WTC11 (cell line): ENCODE measurements at regions not wholly inside any gene's neighbourhood (a gene's known extent, or its start where the extent isn't known, plus 50 kb on each side); places are given as distances from the start of the nearest gene placed in this dataset.
"Not testable (repeated sequence)": the region's sequence is repeated elsewhere in the genome, so short reads cannot be mapped to it uniquely, and the experiment has no call there.

ENCODE experiments used
- ATAC-seq: fragments of 200-7000 bp; cut with Tn5 transposase; 2 replicates; pipeline ENCODE4 v1.10.0; 2021; ENCODE audit warnings: mild to moderate bottlenecking, moderate library complexity
- CTCF ChIA-PET: fragments of 300-600 bp; sonication (Branson Sonifier 250); formaldehyde crosslinking; loops from one replicate; lab custom pipeline; 2021; ENCODE audit warnings: antibody characterized with exemption; lab: Charles Lee
- POLR2A ChIA-PET: fragments of 350-600 bp; sonication (Branson Sonifier 250); formaldehyde crosslinking; loops from one replicate; lab custom pipeline; 2021; ENCODE audit warnings: antibody characterized with exemption; lab: Charles Lee
- DNase-seq: peaks from one replicate; pipeline ENCODE4 v3.0.0; 2021; ENCODE audit warnings: low spot score
- H3K27ac Mint-ChIP-seq: 2 replicates; pipeline ENCODE4 v1.8.0; 2021; ENCODE audit warnings: mixed read lengths
- H3K27me3 Mint-ChIP-seq: 2 replicates; pipeline ENCODE4 v1.8.0; 2021; ENCODE audit warnings: low read depth, mild to moderate bottlenecking, moderate library complexity, mixed read lengths
- H3K36me3 Mint-ChIP-seq: 2 replicates; pipeline ENCODE4 v1.8.0; 2021; ENCODE audit warnings: mixed read lengths
- H3K4me1 Mint-ChIP-seq: 2 replicates; pipeline ENCODE4 v1.8.0; 2022; ENCODE audit warnings: mixed read lengths
- H3K4me3 Mint-ChIP-seq: 2 replicates; pipeline ENCODE4 v1.8.0; 2021; ENCODE audit warnings: mild to moderate bottlenecking, moderate library complexity, mixed read lengths
- H3K9me3 Mint-ChIP-seq: 2 replicates; pipeline ENCODE4 v1.8.0; 2021; ENCODE audit warnings: mixed read lengths
- ELF4 ChIP-seq: sonication (generic); formaldehyde crosslinking; IDR thresholded peaks from 2 replicates; pipeline ENCODE4 v1.8.1; 2022; ENCODE audit warnings: low read depth, mild to moderate bottlenecking, moderate library complexity, missing genetic modification reagents
- ESRRA ChIP-seq: sonication (generic); formaldehyde crosslinking; IDR thresholded peaks from 2 replicates; pipeline ENCODE4 v1.8.1; 2022; ENCODE audit warnings: mild to moderate bottlenecking, missing genetic modification reagents, borderline replicate concordance
- GABPB1 ChIP-seq: sonication (generic); formaldehyde crosslinking; IDR thresholded peaks from 2 replicates; pipeline ENCODE4 v1.8.1; 2023; ENCODE audit warnings: mild to moderate bottlenecking, missing genetic modification reagents
- NR1H2 ChIP-seq: sonication (generic); formaldehyde crosslinking; IDR thresholded peaks from 2 replicates; pipeline ENCODE4 v1.9.0; 2021; ENCODE audit warnings: mild to moderate bottlenecking, moderate library complexity, missing genetic modification reagents
- TP53 ChIP-seq: sonication (generic); formaldehyde crosslinking; IDR thresholded peaks from 2 replicates; pipeline ENCODE4 v1.8.1; 2023; ENCODE audit warnings: mild to moderate bottlenecking, missing genetic modification reagents
- ZNF219 ChIP-seq: sonication (generic); formaldehyde crosslinking; IDR thresholded peaks from 2 replicates; pipeline ENCODE4 v1.8.0; 2023; ENCODE audit warnings: missing genetic modification reagents, mild to moderate bottlenecking, borderline replicate concordance
- ZNF396 ChIP-seq: fragments of 250-450 bp; sonication (Bioruptor Pico); IDR thresholded peaks from 2 replicates; pipeline ENCODE4 v1.8.0; 2021; ENCODE audit warnings: mild to moderate bottlenecking, moderate library complexity, borderline replicate concordance
- TF ChIP-seq, protein P1 (sequence below): fragments of 250-450 bp; sonication (Bioruptor Pico); IDR thresholded peaks from 2 replicates; pipeline ENCODE4 v1.9.0; 2021; ENCODE audit warnings: moderate library complexity, mild to moderate bottlenecking, inconsistent platforms, borderline replicate concordance
- TF ChIP-seq, protein P2 (sequence below): fragments of 250-450 bp; sonication (Bioruptor Pico); conservative IDR thresholded peaks from 2 replicates; pipeline ENCODE4 v1.9.0; 2021; ENCODE audit warnings: mild to moderate bottlenecking
- TF ChIP-seq, protein P3 (sequence below): sonication (generic); formaldehyde crosslinking; IDR thresholded peaks from 2 replicates; pipeline ENCODE4 v1.8.0; 2022; ENCODE audit warnings: mild to moderate bottlenecking, missing genetic modification reagents
- TF ChIP-seq, protein P4 (sequence below): sonication (generic); formaldehyde crosslinking; IDR thresholded peaks from 2 replicates; pipeline ENCODE4 v1.8.0; 2022; ENCODE audit warnings: mild to moderate bottlenecking, missing genetic modification reagents
- TF ChIP-seq, protein P5 (sequence below): fragments of 250-450 bp; sonication (Bioruptor Pico); IDR thresholded peaks from 2 replicates; pipeline ENCODE4 v1.9.0; 2021; ENCODE audit warnings: mild to moderate bottlenecking
- TF ChIP-seq, protein P6 (sequence below): fragments of 250-450 bp; sonication (Bioruptor Pico); IDR thresholded peaks from 2 replicates; pipeline ENCODE4 v1.9.0; 2021; ENCODE audit warnings: mild to moderate bottlenecking
- TF ChIP-seq, protein P7 (sequence below): sonication (generic); formaldehyde crosslinking; IDR thresholded peaks from 2 replicates; pipeline ENCODE4 v1.8.1; 2022; ENCODE audit warnings: low read depth, mild to moderate bottlenecking, moderate library complexity, missing genetic modification reagents, borderline replicate concordance
- TF ChIP-seq, protein P8 (sequence below): sonication (generic); formaldehyde crosslinking; IDR thresholded peaks from 2 replicates; pipeline ENCODE4 v1.8.1; 2023; ENCODE audit warnings: mild to moderate bottlenecking, missing genetic modification reagents, moderate library complexity

DNA sequence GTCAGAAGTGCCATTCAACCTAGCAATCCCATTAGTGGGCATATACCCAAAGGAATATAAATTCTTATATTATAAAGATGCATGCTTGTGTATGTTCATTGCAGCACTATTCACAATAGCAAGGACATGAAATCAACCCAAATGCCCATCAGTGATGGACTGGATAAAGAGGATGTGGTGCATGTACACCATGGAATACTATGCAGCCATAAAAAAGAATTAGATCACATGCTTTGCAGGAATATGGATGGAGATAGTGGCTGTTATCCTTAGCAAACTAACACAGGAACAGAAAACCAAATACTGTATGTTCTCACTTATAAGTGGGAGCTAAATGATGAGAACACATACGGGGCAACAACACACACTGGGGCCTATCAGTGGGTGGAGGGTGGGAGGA, 75.5 kb upstream of the UCN3 start:
- CTCF ChIA-PET, H3K27me3 Mint-ChIP-seq, H3K4me3 Mint-ChIP-seq, ATAC-seq, POLR2A ChIA-PET, DNase-seq, H3K27ac Mint-ChIP-seq, H3K36me3 Mint-ChIP-seq: not testable (repeated sequence)
- H3K4me1 Mint-ChIP-seq = peaks cover 29% of the 10 kb centered on the region
- peaks cover 12% of the 10 kb centered on the region for H3K9me3 Mint-ChIP-seq

DNA sequence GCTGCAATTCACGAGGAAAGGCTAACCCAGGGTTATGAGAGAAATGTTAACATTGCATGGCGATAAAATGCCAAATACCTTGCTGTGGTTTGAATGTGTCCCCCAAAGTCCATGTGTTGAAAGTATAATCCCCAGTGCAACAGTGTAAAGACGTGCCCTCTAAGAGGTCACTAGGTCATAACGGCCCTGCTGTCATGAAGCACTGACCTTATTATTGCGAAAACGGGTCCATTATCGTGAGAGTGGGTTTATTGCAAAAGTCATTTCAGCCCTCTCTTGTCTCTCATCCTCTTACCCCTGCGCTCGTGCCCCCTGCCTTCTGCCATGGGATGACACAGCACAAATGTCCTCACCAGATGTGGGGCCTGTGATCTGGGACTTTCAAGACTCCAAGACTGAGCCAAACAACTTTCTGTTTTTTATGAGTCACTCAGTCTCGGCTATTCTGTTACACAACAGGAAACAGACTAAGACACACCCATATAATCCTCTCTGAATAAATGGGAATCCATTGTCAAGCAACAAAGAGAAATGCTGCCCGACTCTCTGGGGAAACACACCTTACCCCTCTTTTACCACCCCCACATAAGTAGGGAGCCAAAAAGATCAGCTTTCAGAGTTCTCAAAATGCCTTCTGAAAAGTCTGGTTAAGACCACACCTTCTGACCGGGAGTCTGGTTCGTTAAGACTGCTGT, 73.1 kb upstream of the UCN3 start:
- no peak for ATAC-seq
- no peak overlapping the region for H3K27ac Mint-ChIP-seq
- peaks cover 12% of the 10 kb centered on the region for H3K9me3 Mint-ChIP-seq
- POLR2A ChIA-PET = no interaction called here
- no peak for DNase-seq
- CTCF ChIA-PET = no interaction called here
- H3K27me3 Mint-ChIP-seq = no peaks in the 10 kb centered on the region; the same call in 1 of the 2 replicates
- H3K4me1 Mint-ChIP-seq = peaks cover 22% of the 10 kb centered on the region
- TF ChIP-seq, protein P1, sequence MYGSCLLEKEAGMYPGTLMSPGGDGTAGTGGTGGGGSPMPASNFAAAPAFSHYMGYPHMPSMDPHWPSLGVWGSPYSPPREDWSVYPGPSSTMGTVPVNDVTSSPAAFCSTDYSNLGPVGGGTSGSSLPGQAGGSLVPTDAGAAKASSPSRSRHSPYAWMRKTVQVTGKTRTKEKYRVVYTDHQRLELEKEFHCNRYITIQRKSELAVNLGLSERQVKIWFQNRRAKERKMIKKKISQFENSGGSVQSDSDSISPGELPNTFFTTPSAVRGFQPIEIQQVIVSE (CRISPR knock-in tag) = no peak
- no peak for TF ChIP-seq ZNF396 (CRISPR knock-in tag)
- TF ChIP-seq, protein P2, sequence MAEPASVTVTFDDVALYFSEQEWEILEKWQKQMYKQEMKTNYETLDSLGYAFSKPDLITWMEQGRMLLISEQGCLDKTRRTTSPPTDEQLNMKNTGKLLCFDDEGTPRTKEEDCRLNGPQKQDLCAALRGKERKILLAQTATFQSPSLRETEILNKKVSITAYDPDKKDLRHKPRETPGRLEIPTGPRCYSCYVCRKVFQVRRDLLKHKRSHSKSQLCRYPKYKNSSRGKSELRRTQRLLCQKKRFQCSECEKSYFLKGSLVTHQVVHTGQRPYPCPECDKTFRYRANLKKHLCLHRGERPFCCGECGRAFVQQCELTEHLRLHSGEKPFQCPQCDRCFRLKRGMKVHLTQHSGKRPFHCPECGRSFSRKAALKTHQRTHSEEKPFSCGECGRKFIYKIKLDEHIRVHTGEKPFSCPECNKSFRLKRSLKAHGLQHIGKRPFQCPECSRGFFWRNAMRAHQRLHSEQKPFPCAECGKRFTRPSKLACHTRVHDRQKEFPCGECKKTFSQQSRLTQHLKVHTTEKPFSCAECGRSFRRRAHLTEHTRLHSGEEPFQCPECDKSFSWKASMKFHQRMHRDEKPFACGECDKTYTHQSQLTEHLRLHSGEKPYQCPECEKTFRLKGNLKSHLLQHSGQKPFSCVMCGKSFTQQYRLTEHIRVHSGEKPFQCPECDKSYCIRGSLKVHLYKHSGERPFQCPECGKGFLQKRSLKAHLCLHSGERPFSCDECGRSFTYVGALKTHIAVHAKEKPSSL = no peak
- TF ChIP-seq TP53 (CRISPR knock-in tag) = no peak
- no peak for TF ChIP-seq NR1H2 (CRISPR knock-in tag)
- no peak for TF ChIP-seq ZNF219 (CRISPR knock-in tag)
- no peak for TF ChIP-seq ESRRA (CRISPR knock-in tag)
- no peak for TF ChIP-seq ELF4 (CRISPR knock-in tag)
- TF ChIP-seq, protein P3, sequence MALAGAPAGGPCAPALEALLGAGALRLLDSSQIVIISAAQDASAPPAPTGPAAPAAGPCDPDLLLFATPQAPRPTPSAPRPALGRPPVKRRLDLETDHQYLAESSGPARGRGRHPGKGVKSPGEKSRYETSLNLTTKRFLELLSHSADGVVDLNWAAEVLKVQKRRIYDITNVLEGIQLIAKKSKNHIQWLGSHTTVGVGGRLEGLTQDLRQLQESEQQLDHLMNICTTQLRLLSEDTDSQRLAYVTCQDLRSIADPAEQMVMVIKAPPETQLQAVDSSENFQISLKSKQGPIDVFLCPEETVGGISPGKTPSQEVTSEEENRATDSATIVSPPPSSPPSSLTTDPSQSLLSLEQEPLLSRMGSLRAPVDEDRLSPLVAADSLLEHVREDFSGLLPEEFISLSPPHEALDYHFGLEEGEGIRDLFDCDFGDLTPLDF (CRISPR knock-in tag) = no peak
- TF ChIP-seq, protein P4, sequence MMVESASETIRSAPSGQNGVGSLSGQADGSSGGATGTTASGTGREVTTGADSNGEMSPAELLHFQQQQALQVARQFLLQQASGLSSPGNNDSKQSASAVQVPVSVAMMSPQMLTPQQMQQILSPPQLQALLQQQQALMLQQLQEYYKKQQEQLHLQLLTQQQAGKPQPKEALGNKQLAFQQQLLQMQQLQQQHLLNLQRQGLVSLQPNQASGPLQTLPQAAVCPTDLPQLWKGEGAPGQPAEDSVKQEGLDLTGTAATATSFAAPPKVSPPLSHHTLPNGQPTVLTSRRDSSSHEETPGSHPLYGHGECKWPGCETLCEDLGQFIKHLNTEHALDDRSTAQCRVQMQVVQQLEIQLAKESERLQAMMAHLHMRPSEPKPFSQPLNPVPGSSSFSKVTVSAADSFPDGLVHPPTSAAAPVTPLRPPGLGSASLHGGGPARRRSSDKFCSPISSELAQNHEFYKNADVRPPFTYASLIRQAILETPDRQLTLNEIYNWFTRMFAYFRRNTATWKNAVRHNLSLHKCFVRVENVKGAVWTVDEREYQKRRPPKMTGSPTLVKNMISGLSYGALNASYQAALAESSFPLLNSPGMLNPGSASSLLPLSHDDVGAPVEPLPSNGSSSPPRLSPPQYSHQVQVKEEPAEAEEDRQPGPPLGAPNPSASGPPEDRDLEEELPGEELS (CRISPR knock-in tag) = no peak
- TF ChIP-seq, protein P5, sequence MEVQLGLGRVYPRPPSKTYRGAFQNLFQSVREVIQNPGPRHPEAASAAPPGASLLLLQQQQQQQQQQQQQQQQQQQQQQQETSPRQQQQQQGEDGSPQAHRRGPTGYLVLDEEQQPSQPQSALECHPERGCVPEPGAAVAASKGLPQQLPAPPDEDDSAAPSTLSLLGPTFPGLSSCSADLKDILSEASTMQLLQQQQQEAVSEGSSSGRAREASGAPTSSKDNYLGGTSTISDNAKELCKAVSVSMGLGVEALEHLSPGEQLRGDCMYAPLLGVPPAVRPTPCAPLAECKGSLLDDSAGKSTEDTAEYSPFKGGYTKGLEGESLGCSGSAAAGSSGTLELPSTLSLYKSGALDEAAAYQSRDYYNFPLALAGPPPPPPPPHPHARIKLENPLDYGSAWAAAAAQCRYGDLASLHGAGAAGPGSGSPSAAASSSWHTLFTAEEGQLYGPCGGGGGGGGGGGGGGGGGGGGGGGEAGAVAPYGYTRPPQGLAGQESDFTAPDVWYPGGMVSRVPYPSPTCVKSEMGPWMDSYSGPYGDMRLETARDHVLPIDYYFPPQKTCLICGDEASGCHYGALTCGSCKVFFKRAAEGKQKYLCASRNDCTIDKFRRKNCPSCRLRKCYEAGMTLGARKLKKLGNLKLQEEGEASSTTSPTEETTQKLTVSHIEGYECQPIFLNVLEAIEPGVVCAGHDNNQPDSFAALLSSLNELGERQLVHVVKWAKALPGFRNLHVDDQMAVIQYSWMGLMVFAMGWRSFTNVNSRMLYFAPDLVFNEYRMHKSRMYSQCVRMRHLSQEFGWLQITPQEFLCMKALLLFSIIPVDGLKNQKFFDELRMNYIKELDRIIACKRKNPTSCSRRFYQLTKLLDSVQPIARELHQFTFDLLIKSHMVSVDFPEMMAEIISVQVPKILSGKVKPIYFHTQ (CRISPR knock-in tag) = no peak
- TF ChIP-seq, protein P6, sequence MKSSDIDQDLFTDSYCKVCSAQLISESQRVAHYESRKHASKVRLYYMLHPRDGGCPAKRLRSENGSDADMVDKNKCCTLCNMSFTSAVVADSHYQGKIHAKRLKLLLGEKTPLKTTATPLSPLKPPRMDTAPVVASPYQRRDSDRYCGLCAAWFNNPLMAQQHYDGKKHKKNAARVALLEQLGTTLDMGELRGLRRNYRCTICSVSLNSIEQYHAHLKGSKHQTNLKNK (CRISPR knock-in tag) = no peak
- TF ChIP-seq GABPB1 (CRISPR knock-in tag) = no peak
- TF ChIP-seq, protein P7, sequence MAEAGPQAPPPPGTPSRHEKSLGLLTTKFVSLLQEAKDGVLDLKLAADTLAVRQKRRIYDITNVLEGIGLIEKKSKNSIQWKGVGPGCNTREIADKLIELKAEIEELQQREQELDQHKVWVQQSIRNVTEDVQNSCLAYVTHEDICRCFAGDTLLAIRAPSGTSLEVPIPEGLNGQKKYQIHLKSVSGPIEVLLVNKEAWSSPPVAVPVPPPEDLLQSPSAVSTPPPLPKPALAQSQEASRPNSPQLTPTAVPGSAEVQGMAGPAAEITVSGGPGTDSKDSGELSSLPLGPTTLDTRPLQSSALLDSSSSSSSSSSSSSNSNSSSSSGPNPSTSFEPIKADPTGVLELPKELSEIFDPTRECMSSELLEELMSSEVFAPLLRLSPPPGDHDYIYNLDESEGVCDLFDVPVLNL (CRISPR knock-in tag) = no peak
- TF ChIP-seq, protein P8, sequence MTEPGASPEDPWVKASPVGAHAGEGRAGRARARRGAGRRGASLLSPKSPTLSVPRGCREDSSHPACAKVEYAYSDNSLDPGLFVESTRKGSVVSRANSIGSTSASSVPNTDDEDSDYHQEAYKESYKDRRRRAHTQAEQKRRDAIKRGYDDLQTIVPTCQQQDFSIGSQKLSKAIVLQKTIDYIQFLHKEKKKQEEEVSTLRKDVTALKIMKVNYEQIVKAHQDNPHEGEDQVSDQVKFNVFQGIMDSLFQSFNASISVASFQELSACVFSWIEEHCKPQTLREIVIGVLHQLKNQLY (CRISPR knock-in tag) = no peak
- H3K4me3 Mint-ChIP-seq = no peak overlapping the region
- no peaks in the 10 kb centered on the region for H3K36me3 Mint-ChIP-seq
